ENCODE measurements at regions not wholly inside any gene's neighbourhood (a gene's known extent, or its start where the extent isn't known, plus 50 kb on each side); places are given as distances from the start of the nearest gene placed in this dataset.

GRCh38 chr12:105756961-105757360, 381.8 kb downstream of the NUAK1 start:
- H3K4me1 ChIP-seq (ENCODE audit: control insufficient read depth in 2 of 2, insufficient read depth in 2 of 2, low read length in 2 of 2) = no peaks in the 10 kb centered on the region
- no peak for DNase-seq (ENCODE audit: low read depth in 6 of 9, low spot score in 9 of 9)
- 81% methylated on average over 4 of the region's 4 CpGs for WGBS
- H3K36me3 ChIP-seq (ENCODE audit: control insufficient read depth in 2 of 2, insufficient read depth in 2 of 2, low read length in 1 of 2) = no peaks in the 10 kb centered on the region
- no peaks in the 10 kb centered on the region for H3K9me3 ChIP-seq (ENCODE audit: control insufficient read depth in 2 of 2, insufficient read depth in 1 of 2, low read length in 1 of 2)
- H3K27ac ChIP-seq (ENCODE audit: low read depth in 1 of 2, low read length in 1 of 2) = no peak overlapping the region
- no peaks in the 10 kb centered on the region for H3K27me3 ChIP-seq (ENCODE audit: control insufficient read depth in 2 of 2, insufficient read depth in 1 of 2, low read length in 1 of 2)
- no peak overlapping the region for H3K4me3 ChIP-seq (ENCODE audit: low read length in 2 of 2)

DNA sequence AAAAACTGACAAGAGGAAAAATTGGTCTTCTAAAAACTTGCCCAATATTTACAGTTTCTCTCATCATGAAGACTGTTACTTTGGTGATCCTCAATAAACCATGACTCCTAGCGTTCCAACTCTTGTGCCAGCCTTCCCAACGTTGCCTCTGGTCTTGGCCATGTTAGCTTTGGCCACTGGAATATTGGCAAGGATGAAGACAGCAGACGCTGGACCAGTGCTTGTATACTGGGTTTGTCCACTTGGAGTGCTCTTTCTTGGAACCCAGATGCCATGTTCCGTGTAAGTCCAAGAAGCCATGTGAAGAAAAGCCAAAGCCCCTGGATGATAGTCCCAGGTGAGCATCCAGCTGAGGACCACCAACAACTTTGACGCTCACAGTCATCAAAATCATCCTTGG, 379.6 kb downstream of the NUAK1 start:
- no peaks in the 10 kb centered on the region for H3K9me3 ChIP-seq (ENCODE audit: control insufficient read depth in 2 of 2, insufficient read depth in 1 of 2, low read length in 1 of 2)
- no peak overlapping the region for H3K27ac ChIP-seq (ENCODE audit: low read depth in 1 of 2, low read length in 1 of 2)
- no peaks in the 10 kb centered on the region for H3K4me1 ChIP-seq (ENCODE audit: control insufficient read depth in 2 of 2, insufficient read depth in 2 of 2, low read length in 2 of 2)
- WGBS = 84% methylated on average over 5 of the region's 5 CpGs
- no peak overlapping the region for H3K4me3 ChIP-seq (ENCODE audit: low read length in 2 of 2)
- no peaks in the 10 kb centered on the region for H3K36me3 ChIP-seq (ENCODE audit: control insufficient read depth in 2 of 2, insufficient read depth in 2 of 2, low read length in 1 of 2)
- DNase-seq (ENCODE audit: low read depth in 6 of 9, low spot score in 9 of 9) = no peak
- H3K27me3 ChIP-seq (ENCODE audit: control insufficient read depth in 2 of 2, insufficient read depth in 1 of 2, low read length in 1 of 2) = no peaks in the 10 kb centered on the region

GRCh38 chr12:105761075-105761474, 377.7 kb downstream of the NUAK1 start:
- no peaks in the 10 kb centered on the region for H3K9me3 ChIP-seq (ENCODE audit: control insufficient read depth in 2 of 2, insufficient read depth in 1 of 2, low read length in 1 of 2)
- 95% methylated on average over 1 of the region's 1 CpG for WGBS
- H3K36me3 ChIP-seq (ENCODE audit: control insufficient read depth in 2 of 2, insufficient read depth in 2 of 2, low read length in 1 of 2) = no peaks in the 10 kb centered on the region
- H3K4me3 ChIP-seq (ENCODE audit: low read length in 2 of 2) = no peak overlapping the region
- no peak for DNase-seq (ENCODE audit: low read depth in 6 of 9, low spot score in 9 of 9)
- H3K4me1 ChIP-seq (ENCODE audit: control insufficient read depth in 2 of 2, insufficient read depth in 2 of 2, low read length in 2 of 2) = no peaks in the 10 kb centered on the region
- no peak overlapping the region for H3K27ac ChIP-seq (ENCODE audit: low read depth in 1 of 2, low read length in 1 of 2)
- no peaks in the 10 kb centered on the region for H3K27me3 ChIP-seq (ENCODE audit: control insufficient read depth in 2 of 2, insufficient read depth in 1 of 2, low read length in 1 of 2)

DNA sequence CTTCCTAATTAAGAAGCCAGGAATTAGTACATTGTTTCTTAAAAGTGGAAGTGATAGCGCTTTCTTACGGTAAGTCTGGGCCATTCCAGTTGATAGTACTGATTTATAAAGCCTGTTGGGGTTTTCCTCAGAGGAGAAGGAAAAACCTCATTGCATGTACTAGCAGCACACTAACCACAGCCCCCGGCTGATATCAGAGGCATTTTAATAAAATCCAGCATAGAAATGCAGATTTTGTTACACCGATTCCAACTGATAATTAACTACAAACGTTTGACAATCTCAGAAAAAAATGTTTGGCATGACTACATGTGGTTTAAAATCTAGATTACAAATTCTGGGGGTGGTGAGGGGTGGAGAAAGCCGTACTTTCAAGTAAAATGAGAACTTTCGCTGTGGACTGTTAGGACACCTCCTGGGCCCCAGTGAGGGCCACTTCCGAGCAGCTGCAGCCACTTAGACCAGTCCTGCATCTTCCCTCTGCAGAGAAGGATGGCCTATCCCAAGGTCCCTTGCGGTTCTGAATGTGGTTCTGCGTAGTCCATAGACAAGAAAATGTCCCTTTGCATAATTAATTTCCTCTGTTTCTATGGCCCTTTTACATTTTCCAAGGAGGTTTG, 374.4 kb downstream of the NUAK1 start:
- DNase-seq (ENCODE audit: low read depth in 6 of 9, low spot score in 9 of 9) = no peak

DNA sequence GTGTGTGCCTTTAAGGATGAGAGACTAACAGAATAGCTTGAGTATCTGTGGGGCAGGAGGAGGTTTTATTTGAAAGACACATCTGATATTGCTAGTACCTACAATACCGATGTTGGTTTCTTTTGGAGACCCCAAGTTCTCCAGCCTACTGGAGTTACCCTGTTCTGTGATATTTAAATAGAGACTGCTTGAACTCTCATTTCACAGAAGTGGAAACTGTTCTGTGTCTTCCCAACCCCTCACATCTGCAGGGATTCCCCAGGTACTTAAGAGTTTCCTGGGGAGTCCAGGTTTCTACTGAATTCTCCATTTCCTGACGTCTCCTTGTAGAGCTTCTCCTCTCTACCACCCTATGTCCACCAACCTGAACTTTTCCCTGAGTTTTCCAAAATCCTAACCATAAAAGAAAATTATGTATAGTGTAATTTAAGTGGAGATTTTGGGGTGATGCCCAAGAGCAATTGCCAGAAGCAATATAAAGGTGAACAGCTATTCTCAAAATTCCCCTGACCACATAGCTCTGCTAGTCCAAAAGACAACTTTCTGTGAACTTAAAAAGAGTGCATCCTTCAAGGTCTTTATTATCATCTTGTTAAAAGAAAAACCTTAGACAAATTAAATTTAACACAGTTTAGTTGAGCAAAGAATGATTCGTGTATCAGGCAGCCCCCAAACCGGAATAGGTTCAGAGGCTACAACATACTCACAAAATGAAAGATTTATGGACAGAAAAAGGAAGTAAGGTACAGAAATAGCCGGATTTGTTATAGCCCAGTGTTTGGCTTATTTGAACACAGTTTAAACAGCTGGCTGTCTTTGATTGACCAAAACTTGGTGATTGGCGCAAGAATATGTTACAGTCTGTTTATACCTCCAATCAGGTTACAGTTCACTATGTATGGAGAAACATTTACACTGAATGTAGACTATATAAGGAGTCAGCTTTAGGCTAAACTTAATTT, 373.4 kb downstream of the NUAK1 start:
- Histone ChIP-seq H3K4me1 (ENCODE audit: control insufficient read depth in 2 of 2, insufficient read depth in 2 of 2, low read length in 2 of 2) (no peaks in the 10 kb centered on the region), H3K27ac (ENCODE audit: low read depth in 1 of 2, low read length in 1 of 2) (no peak overlapping the region), H3K9me3 (ENCODE audit: control insufficient read depth in 2 of 2, insufficient read depth in 1 of 2, low read length in 1 of 2) (no peaks in the 10 kb centered on the region), H3K4me3 (ENCODE audit: low read length in 2 of 2) (no peak overlapping the region), H3K36me3 (ENCODE audit: control insufficient read depth in 2 of 2, insufficient read depth in 2 of 2, low read length in 1 of 2) (no peaks in the 10 kb centered on the region), H3K27me3 (ENCODE audit: control insufficient read depth in 2 of 2, insufficient read depth in 1 of 2, low read length in 1 of 2) (no peaks in the 10 kb centered on the region)
- WGBS = 39% methylated on average over 6 of the region's 6 CpGs
- DNase-seq (ENCODE audit: low read depth in 6 of 9, low spot score in 9 of 9) = no peak

More for the DNA sequence above, 374.4 kb downstream of the NUAK1 start:
- Histone ChIP-seq H3K27me3 (ENCODE audit: control insufficient read depth in 2 of 2, insufficient read depth in 1 of 2, low read length in 1 of 2) (no peaks in the 10 kb centered on the region), H3K27ac (ENCODE audit: low read depth in 1 of 2, low read length in 1 of 2) (no peak overlapping the region), H3K36me3 (ENCODE audit: control insufficient read depth in 2 of 2, insufficient read depth in 2 of 2, low read length in 1 of 2) (no peaks in the 10 kb centered on the region), H3K4me3 (ENCODE audit: low read length in 2 of 2) (no peak overlapping the region), H3K9me3 (ENCODE audit: control insufficient read depth in 2 of 2, insufficient read depth in 1 of 2, low read length in 1 of 2) (no peaks in the 10 kb centered on the region), H3K4me1 (ENCODE audit: control insufficient read depth in 2 of 2, insufficient read depth in 2 of 2, low read length in 2 of 2) (no peaks in the 10 kb centered on the region)
- 71% methylated on average over 10 of the region's 10 CpGs for WGBS

- no peak overlapping the region for H3K27ac ChIP-seq (ENCODE audit: low read depth in 1 of 2, low read length in 1 of 2)
- H3K9me3 ChIP-seq (ENCODE audit: control insufficient read depth in 2 of 2, insufficient read depth in 1 of 2, low read length in 1 of 2) = no peaks in the 10 kb centered on the region
- no peak for DNase-seq (ENCODE audit: low read depth in 6 of 9, low spot score in 9 of 9)
- no peaks in the 10 kb centered on the region for H3K27me3 ChIP-seq (ENCODE audit: control insufficient read depth in 2 of 2, insufficient read depth in 1 of 2, low read length in 1 of 2)
- no peaks in the 10 kb centered on the region for H3K4me1 ChIP-seq (ENCODE audit: control insufficient read depth in 2 of 2, insufficient read depth in 2 of 2, low read length in 2 of 2)
- H3K4me3 ChIP-seq (ENCODE audit: low read length in 2 of 2) = no peak overlapping the region
- H3K36me3 ChIP-seq (ENCODE audit: control insufficient read depth in 2 of 2, insufficient read depth in 2 of 2, low read length in 1 of 2) = no peaks in the 10 kb centered on the region
- 91% methylated on average over 4 of the region's 4 CpGs for WGBS
These were observed 372.7 kb downstream of the NUAK1 start for GRCh38 chr12:105766029-105766428.

- Histone ChIP-seq H3K36me3 (ENCODE audit: control insufficient read depth in 2 of 2, insufficient read depth in 2 of 2, low read length in 1 of 2) (no peaks in the 10 kb centered on the region), H3K27ac (ENCODE audit: low read depth in 1 of 2, low read length in 1 of 2) (no peak overlapping the region), H3K9me3 (ENCODE audit: control insufficient read depth in 2 of 2, insufficient read depth in 1 of 2, low read length in 1 of 2) (peaks cover 0 to 1% of the 10 kb centered on the region in 2 donors), H3K27me3 (ENCODE audit: control insufficient read depth in 2 of 2, insufficient read depth in 1 of 2, low read length in 1 of 2) (no peaks in the 10 kb centered on the region), H3K4me1 (ENCODE audit: control insufficient read depth in 2 of 2, insufficient read depth in 2 of 2, low read length in 2 of 2) (no peaks in the 10 kb centered on the region), H3K4me3 (ENCODE audit: low read length in 2 of 2) (no peak overlapping the region)
- no peak for DNase-seq (ENCODE audit: low read depth in 6 of 9, low spot score in 9 of 9)
- WGBS = 98% methylated on average over 2 of the region's 2 CpGs
These were observed 369.3 kb downstream of the NUAK1 start for GRCh38 chr12:105769486-105769885.

- Histone ChIP-seq H3K27me3 (ENCODE audit: control insufficient read depth in 2 of 2, insufficient read depth in 1 of 2, low read length in 1 of 2) (no peaks in the 10 kb centered on the region), H3K4me1 (ENCODE audit: control insufficient read depth in 2 of 2, insufficient read depth in 2 of 2, low read length in 2 of 2) (no peaks in the 10 kb centered on the region), H3K27ac (ENCODE audit: low read depth in 1 of 2, low read length in 1 of 2) (no peak overlapping the region), H3K9me3 (ENCODE audit: control insufficient read depth in 2 of 2, insufficient read depth in 1 of 2, low read length in 1 of 2) (peaks cover 0 to 1% of the 10 kb centered on the region in 2 donors), H3K4me3 (ENCODE audit: low read length in 2 of 2) (no peak overlapping the region), H3K36me3 (ENCODE audit: control insufficient read depth in 2 of 2, insufficient read depth in 2 of 2, low read length in 1 of 2) (no peaks in the 10 kb centered on the region)
- no peak for DNase-seq (ENCODE audit: low read depth in 6 of 9, low spot score in 9 of 9)
- 94% methylated on average over 2 of the region's 2 CpGs for WGBS
These were observed 365.3 kb downstream of the NUAK1 start for GRCh38 chr12:105773471-105773870.

GRCh38 chr12:105774037-105774436, 364.7 kb downstream of the NUAK1 start:
- H3K9me3 ChIP-seq (ENCODE audit: control insufficient read depth in 2 of 2, insufficient read depth in 1 of 2, low read length in 1 of 2) = peaks cover 0 to 1% of the 10 kb centered on the region in 2 donors
- WGBS = 98% methylated on average over 5 of the region's 5 CpGs
- H3K36me3 ChIP-seq (ENCODE audit: control insufficient read depth in 2 of 2, insufficient read depth in 2 of 2, low read length in 1 of 2) = no peaks in the 10 kb centered on the region
- no peaks in the 10 kb centered on the region for H3K27me3 ChIP-seq (ENCODE audit: control insufficient read depth in 2 of 2, insufficient read depth in 1 of 2, low read length in 1 of 2)
- DNase-seq (ENCODE audit: low read depth in 6 of 9, low spot score in 9 of 9) = no peak
- H3K4me1 ChIP-seq (ENCODE audit: control insufficient read depth in 2 of 2, insufficient read depth in 2 of 2, low read length in 2 of 2) = no peaks in the 10 kb centered on the region
- no peak overlapping the region for H3K4me3 ChIP-seq (ENCODE audit: low read length in 2 of 2)
- no peak overlapping the region for H3K27ac ChIP-seq (ENCODE audit: low read depth in 1 of 2, low read length in 1 of 2)
